Spleen (tissue), 7 donors: ENCODE measurements at regions not wholly inside any gene's neighbourhood (a gene's known extent, or its start where the extent isn't known, plus 50 kb on each side); places are given as distances from the start of the nearest gene placed in this dataset.

ENCODE experiments used
- CTCF ChIP-seq, 11 experiments: fragments of 200-600 bp in 7 of 11; fragments of 450-650 bp in 4 of 11; sonication (generic) in 4 of 11; IDR thresholded peaks in 8 of 11; conservative IDR thresholded peaks in 3 of 11; 1 replicate in 7 of 11; 2 replicates in 4 of 11; pipeline versions ENCODE4 v1.4.0 to v1.8.0; 2016 to 2021; ENCODE audit warnings: antibody characterized with exemption in 11 of 11, inconsistent platforms in 4 of 11, mild to moderate bottlenecking in 1 of 11
- POLR2A ChIP-seq, 3 donors: fragments of 450-650 bp; IDR thresholded peaks; one replicate each; pipeline ENCODE4 v1.5.1; 2017; ENCODE audit warnings: antibody characterized with exemption in 3 of 3, mild to moderate bottlenecking in 1 of 3
- donor health status: DM: no; HTN: no; CAD: no; lungs with moderate emphysema.
- donor health status: DM: no; HTN: no; CAD: no.
- donor health status: DM: no; HTN: no; CAD: no.

- no peak for TF ChIP-seq CTCF (IDR thresholded peaks at IDR 0.05 in 8 of 11, conservative IDR thresholded peaks at IDR 0.05 in 3 of 11)
- no peak for TF ChIP-seq POLR2A (IDR thresholded peaks at IDR 0.05)
Observed at GRCh38 chrX:112450810-112451209, 228.9 kb downstream of the LHFPL1 start.
